Panc1 (cell line): ENCODE measurements at regions not wholly inside any gene's neighbourhood (a gene's known extent, or its start where the extent isn't known, plus 50 kb on each side); places are given as distances from the start of the nearest gene placed in this dataset.

Source experiments
- ATAC-seq: fragments of 200-7000 bp; cut with Tn5 transposase; 2 replicates; pipeline ENCODE4 v1.9.1; 2020; ENCODE audit warnings: mild to moderate bottlenecking, moderate library complexity
- BruUV-seq: library from RNA; stranded (reverse); fragments of 400-500 nt; replicated peaks from 2 replicates; lab custom pipeline; 2021; lab: Mats Ljungman, UMichigan
- CTCF ChIA-PET: fragments of 300-600 bp; sonication (Branson Sonifier 250); formaldehyde crosslinking; loops from one replicate; lab custom pipeline; 2022; ENCODE audit warnings: antibody characterized with exemption; lab: Charles Lee
- POLR2A ChIA-PET: fragments of 300-600 bp; sonication (Branson Sonifier 250); formaldehyde crosslinking; loops from one replicate; lab custom pipeline; 2022; ENCODE audit warnings: antibody characterized with exemption; lab: Charles Lee
- DNase-seq: peaks from one replicate; pipeline ENCODE4 v3.0.0-alpha.2; 2010; ENCODE audit warnings: low read depth, low spot score
- H3K27ac ChIP-seq: 2 replicates; pipeline ENCODE4 v1.5.1; 2011; ENCODE audit warnings: mild to moderate bottlenecking, low read length, inconsistent platforms
- H3K27me3 ChIP-seq: fragments of 200-500 bp; sonication (Bioruptor generic); 2 replicates; pipeline ENCODE4 v1.6.0; 2014; ENCODE audit warnings: low read length, inconsistent platforms; ENCODE audit not compliant: control insufficient read depth, insufficient read depth
- H3K36me3 ChIP-seq: fragments of 200-500 bp; sonication (Bioruptor generic); 2 replicates; pipeline ENCODE4 v1.5.1; 2014; ENCODE audit warnings: inconsistent platforms, mild to moderate bottlenecking, low read length, moderate library complexity; ENCODE audit not compliant: control insufficient read depth, insufficient read depth
- H3K4me1 ChIP-seq: 2 replicates; pipeline ENCODE4 v1.5.1; 2011; ENCODE audit warnings: inconsistent platforms, mild to moderate bottlenecking, low read length, moderate library complexity; ENCODE audit not compliant: control insufficient read depth, insufficient read depth
- H3K4me3 ChIP-seq, 2 experiments: 2 replicates each; pipeline ENCODE4 v1.5.1; 2011 to 2012; ENCODE audit warnings: low read depth in 2 of 2, low read length in 2 of 2, mild to moderate bottlenecking in 2 of 2, inconsistent platforms in 1 of 2, moderate library complexity in 1 of 2
- H3K9me3 ChIP-seq: fragments of 200-500 bp; sonication (Bioruptor generic); 2 replicates; pipeline ENCODE4 v1.5.1; 2014; ENCODE audit warnings: low read depth, mild to moderate bottlenecking, inconsistent platforms, low read length, moderate library complexity; ENCODE audit not compliant: control insufficient read depth, insufficient read depth
- CTCF ChIP-seq: fragments of 450-650 bp; IDR thresholded peaks from 2 replicates; pipeline ENCODE4 v1.5.1; 2017; ENCODE audit warnings: mild to moderate bottlenecking
- POLR2AphosphoS5 ChIP-seq: IDR thresholded peaks from 2 replicates; pipeline ENCODE4 v1.6.1; 2012; ENCODE audit warnings: mild to moderate bottlenecking, low read depth, low read length, moderate library complexity
- REST ChIP-seq, 2 experiments: IDR thresholded peaks; 2 replicates each; pipeline ENCODE4 v1.6.1; 2011 to 2012; ENCODE audit warnings: low read depth in 2 of 2, control low read depth in 1 of 2, low read length in 1 of 2, mild to moderate bottlenecking in 1 of 2, moderate library complexity in 1 of 2; ENCODE audit not compliant: insufficient read depth in 1 of 2
- SIN3A ChIP-seq: IDR thresholded peaks from 2 replicates; pipeline ENCODE4 v1.6.1; 2012; ENCODE audit warnings: low read depth, mild to moderate bottlenecking, low read length, moderate library complexity, borderline replicate concordance; ENCODE audit not compliant: insufficient read depth
- TCF7L2 ChIP-seq: IDR thresholded peaks from 2 replicates; pipeline ENCODE4 v1.6.1; 2011; ENCODE audit warnings: mild to moderate bottlenecking, low read depth, low read length, inconsistent platforms
- in situ Hi-C: cut with HindIII; loops from 2 replicates; pipeline ENCODE4 v1.10.0; 2016; ENCODE audit warnings: low sequenced_read_pairs, low pct_unique_long_range_greater_than_20kb
- intact Hi-C: fragments of 100-400 bp; cut with micrococcal nuclease; formaldehyde crosslinking; loops from one replicate; pipeline ENCODE4 v1.10.0; 2022; ENCODE audit not compliant: unreplicated experiment

GRCh38 chrX:82412858-82413257 is 1095.2 kb upstream of the POU3F4 start:
- H3K4me1 ChIP-seq = no peaks in the 10 kb centered on the region
- POLR2A ChIA-PET = interaction anchor here (0.6 kb wide), 1 partner anchor 1623 kb away, joined by 15 read pairs; no protein-coding TSS in a partner anchor
- H3K27ac ChIP-seq = no peak overlapping the region
- no TSS peak for BruUV-seq
- intact Hi-C loops (no loop called here), in situ Hi-C loops (no loop called here)
- CTCF ChIA-PET = no interaction called here
- no peaks in the 10 kb centered on the region for H3K9me3 ChIP-seq
- TF ChIP-seq REST (IDR thresholded peaks at IDR 0.05; ENCODE audit: insufficient read depth in 1 of 2, low read depth in 2 of 2, low read length in 1 of 2) (no peak), SIN3A (no peak), CTCF (no peak)
- ATAC-seq (no peak), DNase-seq (no peak)
- H3K27me3 ChIP-seq = no peaks in the 10 kb centered on the region
- no peak overlapping the region for H3K4me3 ChIP-seq
- no peaks in the 10 kb centered on the region for H3K36me3 ChIP-seq

- DNase-seq = no peak
- no peaks in the 10 kb centered on the region for H3K9me3 ChIP-seq
- TF ChIP-seq TCF7L2 = no peak
- TF ChIP-seq CTCF = no peak
- TF ChIP-seq REST (IDR thresholded peaks at IDR 0.05; ENCODE audit: insufficient read depth in 1 of 2, low read depth in 2 of 2, low read length in 1 of 2) = no peak
- no peak for TF ChIP-seq POLR2AphosphoS5
- no peak for TF ChIP-seq SIN3A
- no peak for ATAC-seq
- intact Hi-C loops (no loop called here), in situ Hi-C loops (no loop called here)
- CTCF ChIA-PET = no interaction called here
- no peaks in the 10 kb centered on the region for H3K27me3 ChIP-seq
- no peak overlapping the region for H3K4me3 ChIP-seq
- no peak overlapping the region for H3K27ac ChIP-seq
- no peaks in the 10 kb centered on the region for H3K4me1 ChIP-seq
- no peaks in the 10 kb centered on the region for H3K36me3 ChIP-seq
- POLR2A ChIA-PET = no interaction called here
- no TSS peak for BruUV-seq
Observed at GRCh38 chrX:82442281-82442680, 1065.8 kb upstream of the POU3F4 start.
